ENCODE measurements at regions not wholly inside any gene's neighbourhood (a gene's known extent, or its start where the extent isn't known, plus 50 kb on each side); places are given as distances from the start of the nearest gene placed in this dataset.

GRCh38 chr1:79302380-79302930 lies 295.9 kb upstream of the ADGRL4 start:
- TF ChIP-seq CTCF (IDR thresholded peaks at IDR 0.05) (no peak), POLR2A (IDR thresholded peaks at IDR 0.05) (no peak)

Measured in adrenal gland (tissue), 5 donors.